Liver (tissue), 8 donors: ENCODE measurements at regions not wholly inside any gene's neighbourhood (a gene's known extent, or its start where the extent isn't known, plus 50 kb on each side); places are given as distances from the start of the nearest gene placed in this dataset.

Experiments
- DNase-seq: peaks from one replicate; pipeline ENCODE4 v3.0.0-alpha.2; 2017; ENCODE audit warnings: low spot score
- H3K27ac ChIP-seq, 2 donors: one replicate each; pipeline ENCODE4 v1.7.0; 2013; ENCODE audit warnings: inconsistent platforms in 2 of 2, low read length in 2 of 2, control low read depth in 1 of 2, low read depth in 1 of 2, mild to moderate bottlenecking in 1 of 2
- H3K27me3 ChIP-seq, 4 donors: one replicate each; pipeline versions ENCODE4 v1.6.1 to v1.7.0; 2013; ENCODE audit warnings: low read length in 3 of 4, inconsistent platforms in 1 of 4, mild to moderate bottlenecking in 1 of 4, moderate library complexity in 1 of 4; ENCODE audit not compliant: control insufficient read depth in 4 of 4, insufficient read depth in 4 of 4
- H3K36me3 ChIP-seq, 4 donors: one replicate each; pipeline versions ENCODE4 v1.6.1 to v1.7.0; 2013; ENCODE audit warnings: low read length in 3 of 4, mild to moderate bottlenecking in 3 of 4, low read depth in 1 of 4, moderate library complexity in 1 of 4; ENCODE audit not compliant: control insufficient read depth in 4 of 4, insufficient read depth in 3 of 4
- H3K4me1 ChIP-seq, 4 donors: one replicate each; pipeline versions ENCODE4 v1.6.1 to v1.7.0; 2013; ENCODE audit warnings: low read length in 3 of 4, mild to moderate bottlenecking in 3 of 4, moderate library complexity in 1 of 4; ENCODE audit not compliant: control insufficient read depth in 4 of 4, insufficient read depth in 4 of 4
- H3K4me3 ChIP-seq, 3 donors: one replicate each; pipeline versions ENCODE4 v1.6.1 to v1.7.0; 2013; ENCODE audit warnings: low read length in 3 of 3, control low read depth in 1 of 3, low read depth in 1 of 3, mild to moderate bottlenecking in 1 of 3
- H3K9ac ChIP-seq, 2 donors: one replicate each; pipeline ENCODE4 v1.7.0; 2013; ENCODE audit warnings: low read length in 2 of 2, mild to moderate bottlenecking in 2 of 2, moderate library complexity in 2 of 2, control low read depth in 1 of 2, low read depth in 1 of 2
- H3K9me3 ChIP-seq, 4 donors: one replicate each; pipeline versions ENCODE4 v1.6.1 to v1.7.0; 2013; ENCODE audit warnings: low read length in 3 of 4; ENCODE audit not compliant: control insufficient read depth in 4 of 4
- EGR1 ChIP-seq, 2 donors: IDR thresholded peaks; 2 replicates each; pipeline ENCODE4 v1.6.1; 2016 to 2018; ENCODE audit warnings: antibody characterized with exemption in 2 of 2, low read depth in 2 of 2
- FOXA1 ChIP-seq: IDR thresholded peaks from 2 replicates; pipeline ENCODE4 v1.6.1; 2016; ENCODE audit warnings: antibody characterized with exemption
- FOXA2 ChIP-seq: IDR thresholded peaks from 2 replicates; pipeline ENCODE4 v1.6.1; 2016; ENCODE audit warnings: antibody characterized with exemption
- GABPA ChIP-seq, 2 donors: IDR thresholded peaks in 1 of 2; conservative IDR thresholded peaks in 1 of 2; 2 replicates each; pipeline ENCODE4 v1.6.1; 2016; ENCODE audit warnings: antibody characterized with exemption in 2 of 2, mild to moderate bottlenecking in 1 of 2, moderate library complexity in 1 of 2
- HNF4A ChIP-seq, 2 donors: conservative IDR thresholded peaks; 2 replicates each; pipeline ENCODE4 v1.6.1; 2016; ENCODE audit warnings: antibody characterized with exemption in 2 of 2, mild to moderate bottlenecking in 2 of 2
- HNF4G ChIP-seq: IDR thresholded peaks from 2 replicates; pipeline ENCODE4 v1.6.1; 2016; ENCODE audit warnings: antibody characterized with exemption
- JUND ChIP-seq, 2 donors: IDR thresholded peaks; 2 replicates each; pipeline ENCODE4 v1.6.1; 2016; ENCODE audit warnings: antibody characterized with exemption in 2 of 2
- NR2F2 ChIP-seq: IDR thresholded peaks from 2 replicates; pipeline ENCODE4 v1.6.1; 2016; ENCODE audit warnings: antibody characterized with exemption
- RAD21 ChIP-seq, 2 donors: IDR thresholded peaks; 2 replicates each; pipeline ENCODE4 v1.6.1; 2016; ENCODE audit warnings: antibody characterized with exemption in 2 of 2, mild to moderate bottlenecking in 2 of 2
- RXRA ChIP-seq, 2 donors: IDR thresholded peaks; 2 replicates each; pipeline ENCODE4 v1.6.1; 2017 to 2018; ENCODE audit warnings: antibody characterized with exemption in 2 of 2, mild to moderate bottlenecking in 1 of 2
- SP1 ChIP-seq: IDR thresholded peaks from 2 replicates; pipeline ENCODE4 v1.6.1; 2018; ENCODE audit warnings: antibody characterized with exemption, mild to moderate bottlenecking
- TAF1 ChIP-seq: conservative IDR thresholded peaks from 2 replicates; pipeline ENCODE4 v1.6.1; 2016; ENCODE audit warnings: antibody characterized with exemption, mild to moderate bottlenecking
- YY1 ChIP-seq: IDR thresholded peaks from 2 replicates; pipeline ENCODE4 v1.6.1; 2016; ENCODE audit warnings: antibody characterized with exemption, mild to moderate bottlenecking
- WGBS: extraction: QIAGEN DNeasy Blood & Tissue Kit; methylation state at CpG from one replicate; pipeline ENCODE4 v1.1.7; 2013; 5-methylcytosine and 5-hydroxymethylcytosine counted together
- TF ChIP-seq, protein P1 (sequence below): IDR thresholded peaks from 2 replicates; pipeline ENCODE4 v1.6.1; 2016; ENCODE audit warnings: antibody characterized with exemption
- TF ChIP-seq, protein P2 (sequence below): IDR thresholded peaks from 2 replicates; pipeline ENCODE4 v1.6.1; 2016; ENCODE audit warnings: antibody characterized with exemption, mild to moderate bottlenecking
- TF ChIP-seq, protein P3 (sequence below): fragments of 150-350 bp; IDR thresholded peaks from 2 replicates; pipeline ENCODE4 v1.5.1; 2017; ENCODE audit warnings: improper control_type of control experiment, low read depth, low read length; ENCODE audit not compliant: missing input control
- TF ChIP-seq, protein P4 (sequence below): IDR thresholded peaks from 2 replicates; pipeline ENCODE4 v1.6.1; 2016; ENCODE audit warnings: antibody characterized with exemption
- TF ChIP-seq, protein P5 (sequence below): IDR thresholded peaks from 2 replicates; pipeline ENCODE4 v1.6.1; 2016; ENCODE audit warnings: antibody characterized with exemption
- donor health status: healthy.
- donor health status: healthy.
- donor health status: healthy.
- donor health status: healthy.
- donor health status: healthy.

DNA sequence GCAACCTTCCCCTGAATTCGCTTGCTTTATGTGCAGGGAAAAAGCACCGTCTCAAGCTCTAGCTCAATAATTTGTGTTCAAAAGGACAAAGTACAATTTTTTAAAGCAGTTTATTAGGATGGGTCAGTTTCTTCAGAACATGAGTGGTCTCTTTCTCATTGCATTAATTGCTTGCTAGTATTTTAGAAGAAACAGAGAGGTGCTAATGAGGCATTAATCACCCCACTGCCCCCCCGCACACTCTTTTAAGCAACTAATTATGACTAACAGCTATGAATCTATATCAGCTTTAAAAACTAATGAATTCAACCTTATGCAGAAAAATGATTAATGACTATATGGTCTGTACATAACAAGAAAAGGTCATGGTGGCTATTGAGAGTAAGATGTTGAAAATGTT, 262.1 kb upstream of the ST6GAL2 start:
- Histone ChIP-seq H3K36me3 (no peaks in the 10 kb centered on the region), H3K4me1 (no peaks in the 10 kb centered on the region), H3K9ac (no peak overlapping the region), H3K4me3 (no peak overlapping the region), H3K27me3 (no peaks in the 10 kb centered on the region), H3K27ac (no peak overlapping the region), H3K9me3 (peaks cover 0 to 2% (median under 1%) of the 10 kb centered on the region in 4 donors)
- TF ChIP-seq, protein P1, sequence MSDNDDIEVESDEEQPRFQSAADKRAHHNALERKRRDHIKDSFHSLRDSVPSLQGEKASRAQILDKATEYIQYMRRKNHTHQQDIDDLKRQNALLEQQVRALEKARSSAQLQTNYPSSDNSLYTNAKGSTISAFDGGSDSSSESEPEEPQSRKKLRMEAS = no peak
- TF ChIP-seq YY1 = no peak
- no peak for TF ChIP-seq EGR1 (IDR thresholded peaks at IDR 0.05; ENCODE audit: low read depth in 2 of 2)
- no peak for TF ChIP-seq RXRA (IDR thresholded peaks at IDR 0.05)
- TF ChIP-seq, protein P2, sequence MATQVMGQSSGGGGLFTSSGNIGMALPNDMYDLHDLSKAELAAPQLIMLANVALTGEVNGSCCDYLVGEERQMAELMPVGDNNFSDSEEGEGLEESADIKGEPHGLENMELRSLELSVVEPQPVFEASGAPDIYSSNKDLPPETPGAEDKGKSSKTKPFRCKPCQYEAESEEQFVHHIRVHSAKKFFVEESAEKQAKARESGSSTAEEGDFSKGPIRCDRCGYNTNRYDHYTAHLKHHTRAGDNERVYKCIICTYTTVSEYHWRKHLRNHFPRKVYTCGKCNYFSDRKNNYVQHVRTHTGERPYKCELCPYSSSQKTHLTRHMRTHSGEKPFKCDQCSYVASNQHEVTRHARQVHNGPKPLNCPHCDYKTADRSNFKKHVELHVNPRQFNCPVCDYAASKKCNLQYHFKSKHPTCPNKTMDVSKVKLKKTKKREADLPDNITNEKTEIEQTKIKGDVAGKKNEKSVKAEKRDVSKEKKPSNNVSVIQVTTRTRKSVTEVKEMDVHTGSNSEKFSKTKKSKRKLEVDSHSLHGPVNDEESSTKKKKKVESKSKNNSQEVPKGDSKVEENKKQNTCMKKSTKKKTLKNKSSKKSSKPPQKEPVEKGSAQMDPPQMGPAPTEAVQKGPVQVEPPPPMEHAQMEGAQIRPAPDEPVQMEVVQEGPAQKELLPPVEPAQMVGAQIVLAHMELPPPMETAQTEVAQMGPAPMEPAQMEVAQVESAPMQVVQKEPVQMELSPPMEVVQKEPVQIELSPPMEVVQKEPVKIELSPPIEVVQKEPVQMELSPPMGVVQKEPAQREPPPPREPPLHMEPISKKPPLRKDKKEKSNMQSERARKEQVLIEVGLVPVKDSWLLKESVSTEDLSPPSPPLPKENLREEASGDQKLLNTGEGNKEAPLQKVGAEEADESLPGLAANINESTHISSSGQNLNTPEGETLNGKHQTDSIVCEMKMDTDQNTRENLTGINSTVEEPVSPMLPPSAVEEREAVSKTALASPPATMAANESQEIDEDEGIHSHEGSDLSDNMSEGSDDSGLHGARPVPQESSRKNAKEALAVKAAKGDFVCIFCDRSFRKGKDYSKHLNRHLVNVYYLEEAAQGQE = no peak
- no peak for TF ChIP-seq FOXA2
- no peak for TF ChIP-seq NR2F2
- TF ChIP-seq, protein P3, sequence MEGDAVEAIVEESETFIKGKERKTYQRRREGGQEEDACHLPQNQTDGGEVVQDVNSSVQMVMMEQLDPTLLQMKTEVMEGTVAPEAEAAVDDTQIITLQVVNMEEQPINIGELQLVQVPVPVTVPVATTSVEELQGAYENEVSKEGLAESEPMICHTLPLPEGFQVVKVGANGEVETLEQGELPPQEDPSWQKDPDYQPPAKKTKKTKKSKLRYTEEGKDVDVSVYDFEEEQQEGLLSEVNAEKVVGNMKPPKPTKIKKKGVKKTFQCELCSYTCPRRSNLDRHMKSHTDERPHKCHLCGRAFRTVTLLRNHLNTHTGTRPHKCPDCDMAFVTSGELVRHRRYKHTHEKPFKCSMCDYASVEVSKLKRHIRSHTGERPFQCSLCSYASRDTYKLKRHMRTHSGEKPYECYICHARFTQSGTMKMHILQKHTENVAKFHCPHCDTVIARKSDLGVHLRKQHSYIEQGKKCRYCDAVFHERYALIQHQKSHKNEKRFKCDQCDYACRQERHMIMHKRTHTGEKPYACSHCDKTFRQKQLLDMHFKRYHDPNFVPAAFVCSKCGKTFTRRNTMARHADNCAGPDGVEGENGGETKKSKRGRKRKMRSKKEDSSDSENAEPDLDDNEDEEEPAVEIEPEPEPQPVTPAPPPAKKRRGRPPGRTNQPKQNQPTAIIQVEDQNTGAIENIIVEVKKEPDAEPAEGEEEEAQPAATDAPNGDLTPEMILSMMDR = no peak
- DNase-seq = no peak
- WGBS = 76% methylated on average over 3 of the region's 3 CpGs

DNA sequence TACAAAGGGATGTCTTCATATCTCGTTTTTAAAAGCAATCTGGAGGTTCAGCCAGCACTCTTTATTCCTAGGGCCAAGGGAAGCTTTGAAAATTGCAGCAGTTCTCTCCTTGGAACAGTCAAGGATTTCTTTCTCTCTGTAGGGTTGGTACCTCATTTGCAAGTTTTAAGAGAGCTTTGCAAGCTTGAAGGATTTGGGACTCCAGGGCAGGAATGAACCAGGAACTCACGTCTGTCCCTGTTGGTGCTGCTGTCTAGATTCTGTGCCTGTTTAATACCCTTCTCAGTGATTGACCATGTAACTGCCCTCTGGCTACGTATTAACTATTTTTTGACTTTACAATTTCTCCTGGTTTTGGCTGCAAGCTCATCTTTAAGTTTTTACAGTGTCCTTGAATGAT, 262.5 kb upstream of the ST6GAL2 start:
- TF ChIP-seq, protein P1 = no peak
- TF ChIP-seq FOXA2 (no peak), HNF4G (no peak), TAF1 (no peak), GABPA (IDR thresholded peaks at IDR 0.05 in 1 of 2, conservative IDR thresholded peaks at IDR 0.05 in 1 of 2) (no peak), JUND (IDR thresholded peaks at IDR 0.05) (no peak), YY1 (no peak), SP1 (no peak), NR2F2 (no peak), HNF4A (conservative IDR thresholded peaks at IDR 0.05) (no peak), FOXA1 (no peak), RAD21 (IDR thresholded peaks at IDR 0.05) (no peak), EGR1 (IDR thresholded peaks at IDR 0.05; ENCODE audit: low read depth in 2 of 2) (no peak)
- TF ChIP-seq, protein P4, sequence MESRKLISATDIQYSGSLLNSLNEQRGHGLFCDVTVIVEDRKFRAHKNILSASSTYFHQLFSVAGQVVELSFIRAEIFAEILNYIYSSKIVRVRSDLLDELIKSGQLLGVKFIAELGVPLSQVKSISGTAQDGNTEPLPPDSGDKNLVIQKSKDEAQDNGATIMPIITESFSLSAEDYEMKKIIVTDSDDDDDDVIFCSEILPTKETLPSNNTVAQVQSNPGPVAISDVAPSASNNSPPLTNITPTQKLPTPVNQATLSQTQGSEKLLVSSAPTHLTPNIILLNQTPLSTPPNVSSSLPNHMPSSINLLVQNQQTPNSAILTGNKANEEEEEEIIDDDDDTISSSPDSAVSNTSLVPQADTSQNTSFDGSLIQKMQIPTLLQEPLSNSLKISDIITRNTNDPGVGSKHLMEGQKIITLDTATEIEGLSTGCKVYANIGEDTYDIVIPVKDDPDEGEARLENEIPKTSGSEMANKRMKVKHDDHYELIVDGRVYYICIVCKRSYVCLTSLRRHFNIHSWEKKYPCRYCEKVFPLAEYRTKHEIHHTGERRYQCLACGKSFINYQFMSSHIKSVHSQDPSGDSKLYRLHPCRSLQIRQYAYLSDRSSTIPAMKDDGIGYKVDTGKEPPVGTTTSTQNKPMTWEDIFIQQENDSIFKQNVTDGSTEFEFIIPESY = no peak
- TF ChIP-seq, protein P3 = no peak
- TF ChIP-seq, protein P5, sequence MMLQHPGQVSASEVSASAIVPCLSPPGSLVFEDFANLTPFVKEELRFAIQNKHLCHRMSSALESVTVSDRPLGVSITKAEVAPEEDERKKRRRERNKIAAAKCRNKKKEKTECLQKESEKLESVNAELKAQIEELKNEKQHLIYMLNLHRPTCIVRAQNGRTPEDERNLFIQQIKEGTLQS = no peak
- WGBS = 39% methylated on average over 3 of the region's 3 CpGs

More for the DNA sequence above, 262.5 kb upstream of the ST6GAL2 start:
- no peaks in the 10 kb centered on the region for H3K4me1 ChIP-seq
- no peak for DNase-seq
- no peak overlapping the region for H3K9ac ChIP-seq
- no peak overlapping the region for H3K27ac ChIP-seq
- H3K9me3 ChIP-seq = peaks cover 0 to 2% (median under 1%) of the 10 kb centered on the region in 4 donors
- no peaks in the 10 kb centered on the region for H3K27me3 ChIP-seq
- H3K4me3 ChIP-seq = no peak overlapping the region
- H3K36me3 ChIP-seq = no peaks in the 10 kb centered on the region
